ENCODE measurements at regions not wholly inside any gene's neighbourhood (a gene's known extent, or its start where the extent isn't known, plus 50 kb on each side); places are given as distances from the start of the nearest gene placed in this dataset.

DNA sequence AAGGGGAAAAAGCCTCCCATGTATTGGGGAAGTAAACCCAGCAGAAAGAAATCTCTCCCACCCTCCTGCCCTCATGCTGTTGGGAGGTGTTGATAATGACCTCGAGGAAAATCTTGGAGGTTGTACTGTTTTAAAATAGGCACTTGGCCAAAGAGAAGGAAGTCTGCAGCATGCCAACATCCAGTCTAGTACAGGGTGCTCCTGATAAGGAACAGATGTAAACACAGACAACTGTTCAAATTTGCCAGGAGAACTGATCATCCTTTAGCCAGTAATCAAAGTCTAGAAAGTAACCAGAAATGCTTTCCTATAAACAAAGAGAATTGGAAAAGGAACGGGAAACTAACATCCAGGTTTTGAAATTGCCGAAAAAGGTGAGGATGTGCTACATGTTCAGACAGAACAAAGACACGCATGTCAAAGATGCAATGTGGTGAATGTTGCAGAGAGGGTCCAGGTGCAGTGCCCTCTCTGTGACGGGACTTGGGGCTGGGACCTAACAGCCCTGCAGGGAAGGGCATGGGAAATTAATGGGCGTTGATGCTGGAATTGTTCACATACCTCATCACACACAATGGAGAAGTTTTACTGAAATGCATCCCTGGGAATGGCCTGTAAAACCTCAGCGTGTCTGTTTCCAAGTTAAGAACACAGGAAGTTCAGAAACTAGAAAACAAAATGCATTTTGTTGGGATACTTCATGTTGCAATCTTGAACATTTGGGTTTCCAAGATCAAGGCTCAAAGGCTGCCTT is 125.7 kb upstream of the RND3 start:
- TF ChIP-seq POLR2AphosphoS5 (IDR thresholded peaks at IDR 0.05; ENCODE audit: insufficient read depth, low read depth, low read length) (no peak), JUN (IDR thresholded peaks at IDR 0.05; ENCODE audit: borderline replicate concordance, insufficient read depth, insufficient read length, low read depth) (no peak), GATA2 (IDR thresholded peaks at IDR 0.05; ENCODE audit: insufficient read depth, insufficient read length, low read depth, low read length) (peak; percentile 69), MYC (IDR thresholded peaks at IDR 0.05; ENCODE audit: low read depth, low read length) (no peak), POLR2A (IDR thresholded peaks at IDR 0.05; ENCODE audit: low read depth, low read length) (no peak)
- TF ChIP-seq, protein P1, sequence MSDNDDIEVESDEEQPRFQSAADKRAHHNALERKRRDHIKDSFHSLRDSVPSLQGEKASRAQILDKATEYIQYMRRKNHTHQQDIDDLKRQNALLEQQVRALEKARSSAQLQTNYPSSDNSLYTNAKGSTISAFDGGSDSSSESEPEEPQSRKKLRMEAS (IDR thresholded peaks at IDR 0.05; ENCODE audit: insufficient read depth, insufficient read length) = no peak
- TF ChIP-seq, protein P2, sequence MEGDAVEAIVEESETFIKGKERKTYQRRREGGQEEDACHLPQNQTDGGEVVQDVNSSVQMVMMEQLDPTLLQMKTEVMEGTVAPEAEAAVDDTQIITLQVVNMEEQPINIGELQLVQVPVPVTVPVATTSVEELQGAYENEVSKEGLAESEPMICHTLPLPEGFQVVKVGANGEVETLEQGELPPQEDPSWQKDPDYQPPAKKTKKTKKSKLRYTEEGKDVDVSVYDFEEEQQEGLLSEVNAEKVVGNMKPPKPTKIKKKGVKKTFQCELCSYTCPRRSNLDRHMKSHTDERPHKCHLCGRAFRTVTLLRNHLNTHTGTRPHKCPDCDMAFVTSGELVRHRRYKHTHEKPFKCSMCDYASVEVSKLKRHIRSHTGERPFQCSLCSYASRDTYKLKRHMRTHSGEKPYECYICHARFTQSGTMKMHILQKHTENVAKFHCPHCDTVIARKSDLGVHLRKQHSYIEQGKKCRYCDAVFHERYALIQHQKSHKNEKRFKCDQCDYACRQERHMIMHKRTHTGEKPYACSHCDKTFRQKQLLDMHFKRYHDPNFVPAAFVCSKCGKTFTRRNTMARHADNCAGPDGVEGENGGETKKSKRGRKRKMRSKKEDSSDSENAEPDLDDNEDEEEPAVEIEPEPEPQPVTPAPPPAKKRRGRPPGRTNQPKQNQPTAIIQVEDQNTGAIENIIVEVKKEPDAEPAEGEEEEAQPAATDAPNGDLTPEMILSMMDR (IDR thresholded peaks at IDR 0.05; ENCODE audit: extremely low read depth in 1 of 2, insufficient read depth in 1 of 2, low read depth in 1 of 2, low read length in 2 of 2) = no peak
- intact Hi-C loops (cut with micrococcal nuclease) (loop anchor here (1.0 to 5.0 kb wide), 2 partner anchors 438 to 624 kb away; no protein-coding TSS in a partner anchor), dilution Hi-C loops (cut with MboI; ENCODE audit: extremely low pct_ligation_motif_present, low sequenced_read_pairs) (no loop called here)
- no TSS peak for BruUV-seq (replicated peaks)
- Histone ChIP-seq H3K36me3 (ENCODE audit: control insufficient read depth in 2 of 2, extremely low read depth in 1 of 2, insufficient read depth in 2 of 2, low read length in 2 of 2) (no peaks in the 10 kb centered on the region), H3K9me1 (replicated peaks; ENCODE audit: control insufficient read depth, extremely low read depth, insufficient read depth, low read length) (no peaks in the 10 kb centered on the region), H3K4me2 (ENCODE audit: insufficient read depth, low read length) (no peak overlapping the region), H3K9ac (replicated peaks; ENCODE audit: extremely low read depth, insufficient read depth, low read length) (no peak overlapping the region), H3K9me3 (replicated peaks; ENCODE audit: control insufficient read depth, insufficient read depth, low read length) (no peaks in the 10 kb centered on the region), H2AFZ (ENCODE audit: low read depth, low read length) (no peak overlapping the region), H3K4me1 (ENCODE audit: control insufficient read depth, extremely low read depth, insufficient read depth, low read length) (peaks cover 8% of the 10 kb centered on the region), H4K20me1 (replicated peaks; ENCODE audit: control insufficient read depth, extremely low read depth, insufficient read depth, low read length) (no peaks in the 10 kb centered on the region), H3K27ac (ENCODE audit: insufficient read depth, low read depth, low read length) (no peak overlapping the region), H3K79me2 (ENCODE audit: control insufficient read depth, insufficient read depth, low read length) (no peaks in the 10 kb centered on the region), H3K4me3 (replicated peaks in 1 of 3; ENCODE audit: insufficient read depth in 1 of 3, low read depth in 1 of 3, low read length in 3 of 3) (no peak overlapping the region), H3K27me3 (ENCODE audit: control insufficient read depth in 2 of 2, insufficient read depth in 2 of 2, low read length in 2 of 2) (no peaks in the 10 kb centered on the region)
- FAIRE-seq (peak; percentile 76), DNase-seq (ENCODE audit: low read depth, low spot score) (peak; percentile 73)
- ChIA-PET CTCF (interaction anchor here (1.9 kb wide), 1 partner anchor 439 kb away, joined by 5 read pairs; no protein-coding TSS in a partner anchor), POLR2A (no interaction called here)

All from endothelial cell of umbilical vein (primary cell).